HepG2 (cell line): ENCODE measurements at regions not wholly inside any gene's neighbourhood (a gene's known extent, or its start where the extent isn't known, plus 50 kb on each side); places are given as distances from the start of the nearest gene placed in this dataset.
"Not testable (repeated sequence)": the region's sequence is repeated elsewhere in the genome, so short reads cannot be mapped to it uniquely, and the experiment has no call there.

ENCODE experiments used
- ATAC-seq: fragments of 200-7000 bp; cut with Tn5 transposase; 3 replicates; pipeline ENCODE4 v1.9.1; 2020; ENCODE audit warnings: mild to moderate bottlenecking, moderate library complexity
- BruUV-seq: library from RNA; stranded (reverse); fragments of 400-500 nt; replicated peaks from 2 replicates; lab custom pipeline; 2021; lab: Mats Ljungman, UMichigan
- CTCF ChIA-PET: fragments of 300-600 bp; formaldehyde crosslinking; extraction: SDS; loops from one replicate; lab custom pipeline; 2021; ENCODE audit warnings: low total read pairs, inconsistent platforms, low intra/inter-chr PET ratio; lab: Yijun Ruan, JAX
- POLR2A ChIA-PET: fragments of 350-600 bp; sonication (Branson Sonifier 250); formaldehyde crosslinking; loops from one replicate; lab custom pipeline; 2020; ENCODE audit warnings: antibody characterized with exemption, inconsistent platforms; lab: Yijun Ruan, JAX
- DNase-seq: peaks from one replicate; pipeline ENCODE4 v3.0.0-alpha.2; 2015; ENCODE audit warnings: low spot score
- FAIRE-seq: peaks from 3 replicates; lab custom pipeline; 2011; peaks lifted over from hg19 to GRCh38; lab: Jason Lieb, UNC
- H2AFZ ChIP-seq: one replicate; pipeline ENCODE4 v1.6.1; 2011; ENCODE audit warnings: low read length, inconsistent platforms
- H3K27ac ChIP-seq: fragments of 300-600 bp; 3 replicates; pipeline ENCODE4 v1.8.0; 2011; ENCODE audit warnings: mixed run types, mild to moderate bottlenecking, mixed read lengths, low read length, inconsistent platforms; ENCODE audit not compliant: insufficient read depth; ENCODE audit errors: extremely low read length
- H3K27me3 ChIP-seq, 2 experiments: fragments of 200-600 bp in 1 of 2; 2 replicates in 1 of 2; 3 replicates in 1 of 2; pipeline versions ENCODE4 v1.6.0 to v1.8.0; 2011; ENCODE audit warnings: low read length in 2 of 2, mild to moderate bottlenecking in 2 of 2, moderate library complexity in 2 of 2, inconsistent platforms in 1 of 2; ENCODE audit not compliant: insufficient read depth in 2 of 2, control insufficient read depth in 1 of 2
- H3K36me3 ChIP-seq, 2 experiments: fragments of 200-600 bp in 1 of 2; replicated peaks in 1 of 2; 2 replicates in 1 of 2; 3 replicates in 1 of 2; pipeline versions ENCODE4 v1.5.1 to v1.8.0; 2011; ENCODE audit warnings: low read length in 2 of 2, inconsistent platforms in 1 of 2; ENCODE audit not compliant: insufficient read depth in 2 of 2, control insufficient read depth in 1 of 2
- H3K4me1 ChIP-seq: 2 replicates; pipeline ENCODE4 v1.5.1; 2012; ENCODE audit warnings: low read length, inconsistent platforms; ENCODE audit not compliant: insufficient read depth
- H3K4me2 ChIP-seq: 2 replicates; pipeline ENCODE4 v1.6.0; 2011; ENCODE audit warnings: low read depth, low read length, inconsistent platforms
- H3K4me3 ChIP-seq, 3 experiments: fragments of 200-600 bp in 1 of 3; sonication (generic), shearing (Covaris generic) in 1 of 3; replicated peaks in 1 of 3; 2 replicates each; pipeline ENCODE4 v1.5.1; 2011 to 2016; ENCODE audit warnings: low read length in 3 of 3, inconsistent platforms in 2 of 3, low read depth in 2 of 3, mild to moderate bottlenecking in 2 of 3, control low read depth in 1 of 3, mixed read lengths in 1 of 3; ENCODE audit not compliant: insufficient read depth in 1 of 3
- H3K79me2 ChIP-seq: one replicate; pipeline ENCODE4 v1.6.1; 2011; ENCODE audit warnings: low read length, inconsistent platforms; ENCODE audit not compliant: insufficient read depth
- H3K9ac ChIP-seq: 2 replicates; pipeline ENCODE4 v1.6.0; 2011; ENCODE audit warnings: mild to moderate bottlenecking, low read depth, low read length, inconsistent platforms; ENCODE audit not compliant: insufficient read depth
- H3K9me3 ChIP-seq: 2 replicates; pipeline ENCODE4 v1.5.1; 2012; ENCODE audit warnings: mild to moderate bottlenecking, low read length
- H4K20me1 ChIP-seq: 2 replicates; pipeline ENCODE4 v1.6.0; 2011; ENCODE audit warnings: inconsistent platforms, mild to moderate bottlenecking, low read length, moderate library complexity; ENCODE audit not compliant: insufficient read depth
- ATF7 ChIP-seq, 2 experiments: fragments of 450-650 bp in 1 of 2; sonication (generic) in 1 of 2; formaldehyde crosslinking in 1 of 2; IDR thresholded peaks; 2 replicates each; pipeline versions ENCODE4 v1.4.0 to v1.6.1; 2016 to 2020; ENCODE audit warnings: antibody characterized with exemption in 1 of 2, mild to moderate bottlenecking in 1 of 2, missing genetic modification reagents in 1 of 2
- CREB1 ChIP-seq, 2 experiments: fragments of 450-650 bp in 1 of 2; IDR thresholded peaks; 2 replicates each; pipeline ENCODE4 v1.6.1; 2016 to 2017; ENCODE audit warnings: control low read depth in 1 of 2, mild to moderate bottlenecking in 1 of 2, missing compliant biosample characterization in 1 of 2, missing genetic modification characterization in 1 of 2
- FOXA3 ChIP-seq: IDR thresholded peaks from 2 replicates; pipeline ENCODE4 v1.6.1; 2016; ENCODE audit warnings: missing genetic modification reagents, missing compliant biosample characterization
- GATAD2A ChIP-seq: IDR thresholded peaks from 2 replicates; pipeline ENCODE4 v1.6.1; 2016
- MED1 ChIP-seq: sonication (generic); formaldehyde crosslinking; IDR thresholded peaks from 2 replicates; pipeline ENCODE4 v1.4.0; 2020; ENCODE audit warnings: missing genetic modification reagents
- SAP130 ChIP-seq: IDR thresholded peaks from 2 replicates; pipeline ENCODE4 v1.6.1; 2016; ENCODE audit warnings: low read depth
- ZNF335 ChIP-seq: sonication (generic); formaldehyde crosslinking; IDR thresholded peaks from 2 replicates; pipeline ENCODE4 v1.4.0; 2020; ENCODE audit warnings: missing genetic modification reagents
- ZNF644 ChIP-seq: IDR thresholded peaks from 2 replicates; pipeline ENCODE4 v1.6.1; 2016; ENCODE audit warnings: low read depth
- WGBS: methylation state at CpG from one replicate; pipeline ENCODE4 v1.1.6; 2017; ENCODE audit warnings: low lambda C conversion rate; 5-methylcytosine and 5-hydroxymethylcytosine counted together
- in situ Hi-C: cut with HindIII; loops from 2 replicates; pipeline ENCODE4 v1.10.0; 2017; ENCODE audit warnings: low pct_unique_long_range_greater_than_20kb; ENCODE audit not compliant: extremely low pct_ligation_motif_present
- intact Hi-C: fragments of 100-400 bp; cut with micrococcal nuclease; formaldehyde crosslinking; loops from one replicate; pipeline ENCODE4 v1.10.0; 2022; ENCODE audit not compliant: unreplicated experiment
- TF ChIP-seq, protein P1 (sequence below), 2 experiments: fragments of 450-650 bp in 1 of 2; sonication (generic) in 1 of 2; formaldehyde crosslinking; IDR thresholded peaks; 2 replicates each; pipeline versions ENCODE4 v1.5.0 to v1.8.0; 2020 to 2022; ENCODE audit warnings: mild to moderate bottlenecking in 1 of 2, missing genetic modification reagents in 1 of 2
- TF ChIP-seq, protein P2 (sequence below): sonication (generic); formaldehyde crosslinking; IDR thresholded peaks from 2 replicates; pipeline ENCODE4 v1.4.0; 2020; ENCODE audit warnings: missing genetic modification reagents
- TF ChIP-seq, protein P3 (sequence below): IDR thresholded peaks from 2 replicates; pipeline ENCODE4 v1.4.0; 2020; ENCODE audit warnings: mild to moderate bottlenecking, missing genetic modification reagents
- TF ChIP-seq, protein P4 (sequence below): IDR thresholded peaks from 2 replicates; pipeline ENCODE4 v1.6.1; 2016; ENCODE audit warnings: mild to moderate bottlenecking

DNA sequence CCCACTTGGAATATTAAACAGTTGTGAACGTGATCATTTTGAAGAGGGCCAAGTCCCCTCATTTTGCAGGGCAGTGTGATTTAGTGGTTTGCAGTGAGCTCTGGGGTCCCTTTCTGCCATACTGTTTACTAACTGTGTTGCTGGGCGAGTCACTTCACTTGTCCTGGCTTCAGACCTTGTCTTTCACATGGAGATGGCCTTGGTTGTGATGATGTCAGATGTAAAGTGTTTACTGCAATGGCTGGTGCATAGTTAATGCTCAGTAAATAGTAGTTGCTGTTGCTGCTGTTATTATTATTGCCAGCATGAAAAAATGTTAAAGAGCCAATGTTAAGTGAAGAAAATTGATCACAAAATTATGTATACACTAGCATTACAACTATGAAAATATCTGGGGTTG is 95.4 kb upstream of the CRYM start (continued):
- TF ChIP-seq GATAD2A (CRISPR knock-in tag): peak; percentile 8
- TF ChIP-seq, protein P1, sequence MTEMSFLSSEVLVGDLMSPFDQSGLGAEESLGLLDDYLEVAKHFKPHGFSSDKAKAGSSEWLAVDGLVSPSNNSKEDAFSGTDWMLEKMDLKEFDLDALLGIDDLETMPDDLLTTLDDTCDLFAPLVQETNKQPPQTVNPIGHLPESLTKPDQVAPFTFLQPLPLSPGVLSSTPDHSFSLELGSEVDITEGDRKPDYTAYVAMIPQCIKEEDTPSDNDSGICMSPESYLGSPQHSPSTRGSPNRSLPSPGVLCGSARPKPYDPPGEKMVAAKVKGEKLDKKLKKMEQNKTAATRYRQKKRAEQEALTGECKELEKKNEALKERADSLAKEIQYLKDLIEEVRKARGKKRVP (CRISPR knock-in tag; IDR thresholded peaks at IDR 0.05): 0 out of 4 replicates have a peak, but pooled peaks of 1 of the 2 experiments have one; percentile 36
- TF ChIP-seq ATF7 (IDR thresholded peaks at IDR 0.05): peak; percentile 44; the same call in 1 of the 2 replicates
- TF ChIP-seq ATF7, CREB1 (CRISPR knock-in tag; IDR thresholded peaks at IDR 0.05): not testable (repeated sequence)
- peak; percentile 77 for TF ChIP-seq ZNF644 (CRISPR knock-in tag)
- peak; percentile 64; the same call in 1 of the 2 replicates for TF ChIP-seq FOXA3 (CRISPR knock-in tag)
- peak; percentile 41 for TF ChIP-seq CREB1 (IDR thresholded peaks at IDR 0.05)
- TF ChIP-seq, protein P2, sequence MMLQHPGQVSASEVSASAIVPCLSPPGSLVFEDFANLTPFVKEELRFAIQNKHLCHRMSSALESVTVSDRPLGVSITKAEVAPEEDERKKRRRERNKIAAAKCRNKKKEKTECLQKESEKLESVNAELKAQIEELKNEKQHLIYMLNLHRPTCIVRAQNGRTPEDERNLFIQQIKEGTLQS: peak; percentile 77

DNA sequence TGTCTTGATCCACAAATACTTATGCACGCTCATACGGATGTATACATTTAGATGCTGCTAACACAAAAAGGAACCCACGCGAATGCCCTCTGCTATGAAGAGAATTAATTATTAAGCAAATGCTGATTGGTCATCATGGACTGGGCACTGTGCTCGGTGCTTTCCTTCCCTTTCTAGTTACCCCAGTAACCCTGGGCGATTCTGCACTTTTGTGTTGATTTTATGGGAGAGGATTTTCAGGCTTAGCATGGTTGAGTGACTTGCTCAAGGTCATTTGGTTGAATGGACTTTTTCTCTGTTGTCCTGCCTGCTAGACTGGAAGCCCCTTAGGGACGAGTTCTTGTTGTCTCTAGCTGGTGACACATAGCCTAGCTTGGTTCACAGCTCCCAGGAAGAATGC is 94.8 kb upstream of the CRYM start:
- H3K36me3 ChIP-seq, CTCF ChIA-PET, H3K79me2 ChIP-seq, H4K20me1 ChIP-seq, intact Hi-C loops: not testable (repeated sequence)
- Histone ChIP-seq H3K9ac (peak overlapping the region; percentile 62), H3K4me2 (peak overlapping the region; percentile 75), H3K4me1 (peaks cover 20% of the 10 kb centered on the region)
- ATAC-seq (peak; percentile 92), DNase-seq (peak; percentile 30)
- TF ChIP-seq SAP130 (CRISPR knock-in tag): peak; percentile 42
- TF ChIP-seq, protein P3, sequence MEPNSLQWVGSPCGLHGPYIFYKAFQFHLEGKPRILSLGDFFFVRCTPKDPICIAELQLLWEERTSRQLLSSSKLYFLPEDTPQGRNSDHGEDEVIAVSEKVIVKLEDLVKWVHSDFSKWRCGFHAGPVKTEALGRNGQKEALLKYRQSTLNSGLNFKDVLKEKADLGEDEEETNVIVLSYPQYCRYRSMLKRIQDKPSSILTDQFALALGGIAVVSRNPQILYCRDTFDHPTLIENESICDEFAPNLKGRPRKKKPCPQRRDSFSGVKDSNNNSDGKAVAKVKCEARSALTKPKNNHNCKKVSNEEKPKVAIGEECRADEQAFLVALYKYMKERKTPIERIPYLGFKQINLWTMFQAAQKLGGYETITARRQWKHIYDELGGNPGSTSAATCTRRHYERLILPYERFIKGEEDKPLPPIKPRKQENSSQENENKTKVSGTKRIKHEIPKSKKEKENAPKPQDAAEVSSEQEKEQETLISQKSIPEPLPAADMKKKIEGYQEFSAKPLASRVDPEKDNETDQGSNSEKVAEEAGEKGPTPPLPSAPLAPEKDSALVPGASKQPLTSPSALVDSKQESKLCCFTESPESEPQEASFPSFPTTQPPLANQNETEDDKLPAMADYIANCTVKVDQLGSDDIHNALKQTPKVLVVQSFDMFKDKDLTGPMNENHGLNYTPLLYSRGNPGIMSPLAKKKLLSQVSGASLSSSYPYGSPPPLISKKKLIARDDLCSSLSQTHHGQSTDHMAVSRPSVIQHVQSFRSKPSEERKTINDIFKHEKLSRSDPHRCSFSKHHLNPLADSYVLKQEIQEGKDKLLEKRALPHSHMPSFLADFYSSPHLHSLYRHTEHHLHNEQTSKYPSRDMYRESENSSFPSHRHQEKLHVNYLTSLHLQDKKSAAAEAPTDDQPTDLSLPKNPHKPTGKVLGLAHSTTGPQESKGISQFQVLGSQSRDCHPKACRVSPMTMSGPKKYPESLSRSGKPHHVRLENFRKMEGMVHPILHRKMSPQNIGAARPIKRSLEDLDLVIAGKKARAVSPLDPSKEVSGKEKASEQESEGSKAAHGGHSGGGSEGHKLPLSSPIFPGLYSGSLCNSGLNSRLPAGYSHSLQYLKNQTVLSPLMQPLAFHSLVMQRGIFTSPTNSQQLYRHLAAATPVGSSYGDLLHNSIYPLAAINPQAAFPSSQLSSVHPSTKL (CRISPR knock-in tag): peak; percentile 21; the same call in 1 of the 2 replicates
- TF ChIP-seq, protein P4, sequence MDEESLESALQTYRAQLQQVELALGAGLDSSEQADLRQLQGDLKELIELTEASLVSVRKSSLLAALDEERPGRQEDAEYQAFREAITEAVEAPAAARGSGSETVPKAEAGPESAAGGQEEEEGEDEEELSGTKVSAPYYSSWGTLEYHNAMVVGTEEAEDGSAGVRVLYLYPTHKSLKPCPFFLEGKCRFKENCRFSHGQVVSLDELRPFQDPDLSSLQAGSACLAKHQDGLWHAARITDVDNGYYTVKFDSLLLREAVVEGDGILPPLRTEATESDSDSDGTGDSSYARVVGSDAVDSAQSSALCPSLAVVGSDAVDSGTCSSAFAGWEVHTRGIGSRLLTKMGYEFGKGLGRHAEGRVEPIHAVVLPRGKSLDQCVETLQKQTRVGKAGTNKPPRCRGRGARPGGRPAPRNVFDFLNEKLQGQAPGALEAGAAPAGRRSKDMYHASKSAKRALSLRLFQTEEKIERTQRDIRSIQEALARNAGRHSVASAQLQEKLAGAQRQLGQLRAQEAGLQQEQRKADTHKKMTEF (CRISPR knock-in tag): 0 out of 2 replicates have a peak, but pooled peaks have one; percentile 56
- TF ChIP-seq GATAD2A (CRISPR knock-in tag): peak; percentile 20; the same call in 1 of the 2 replicates
- TF ChIP-seq MED1 (CRISPR knock-in tag): 0 out of 2 replicates have a peak, but pooled peaks have one; percentile 4
- TF ChIP-seq ZNF335 (CRISPR knock-in tag): peak; percentile 20; the same call in 1 of the 2 replicates
- TF ChIP-seq, all 625 proteins: peak for 6; not testable (repeated sequence) for 619
- Histone ChIP-seq H3K27ac (peak overlapping the region; percentile 78), H3K4me3 (peak overlapping the region in 1 of 3 experiments; percentile 9; a peak in 1 of 6 replicates)
- H2AFZ ChIP-seq, POLR2A ChIA-PET, BruUV-seq, FAIRE-seq, H3K9me3 ChIP-seq, in situ Hi-C loops, H3K27me3 ChIP-seq: not testable (repeated sequence)
- 29% methylated on average over 5 of the region's 7 CpGs for WGBS
